H1 (cell line): ENCODE measurements at regions not wholly inside any gene's neighbourhood (a gene's known extent, or its start where the extent isn't known, plus 50 kb on each side); places are given as distances from the start of the nearest gene placed in this dataset.

ENCODE experiments used
- BACH1 ChIP-seq: IDR thresholded peaks from 2 replicates; pipeline ENCODE4 v1.6.1; 2012; ENCODE audit warnings: low read length, improper control_type of control experiment
- GTF2F1 ChIP-seq: IDR thresholded peaks from 2 replicates; pipeline ENCODE4 v1.6.1; 2012; ENCODE audit warnings: low read depth, low read length, improper control_type of control experiment, borderline replicate concordance
- SIN3A ChIP-seq, 2 experiments: IDR thresholded peaks in 1 of 2; conservative IDR thresholded peaks in 1 of 2; 2 replicates each; pipeline ENCODE4 v1.6.1; 2011 to 2012; ENCODE audit warnings: low read length in 2 of 2, improper control_type of control experiment in 1 of 2, low read depth in 1 of 2, mild to moderate bottlenecking in 1 of 2
- SRF ChIP-seq: IDR thresholded peaks from 2 replicates; pipeline ENCODE4 v1.6.1; 2011; ENCODE audit warnings: mild to moderate bottlenecking, low read depth, low read length, moderate library complexity
- TF ChIP-seq, protein P1 (sequence below): fragments of 300-600 bp; sonication (generic); IDR thresholded peaks from 2 replicates; pipeline ENCODE4 v1.7.1; 2012; ENCODE audit warnings: low read length, moderate library complexity, mild to moderate bottlenecking, inconsistent platforms; ENCODE audit not compliant: insufficient replicate concordance

DNA sequence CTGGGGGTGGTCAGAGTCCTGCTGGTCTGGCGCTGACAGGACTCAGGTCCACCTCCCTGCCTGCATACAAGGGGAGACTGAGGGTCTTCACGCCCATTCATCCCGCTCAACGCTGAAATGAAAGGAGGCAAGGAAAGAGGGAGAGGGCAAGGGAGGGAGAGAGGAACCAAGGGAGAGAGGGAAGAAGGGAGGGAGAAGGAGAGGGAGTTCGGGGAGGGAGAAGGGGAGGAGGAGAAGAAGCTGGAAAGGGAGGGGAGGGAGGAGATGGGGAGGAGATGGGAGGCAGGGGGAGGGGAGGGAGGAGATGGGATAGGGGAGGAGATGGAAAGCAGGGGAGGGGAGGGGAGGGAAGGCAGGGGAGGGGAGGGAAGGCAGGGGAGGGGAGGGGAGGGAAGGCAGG, 69.4 kb upstream of the INPP5A start (continued):
- TF ChIP-seq, protein P1, sequence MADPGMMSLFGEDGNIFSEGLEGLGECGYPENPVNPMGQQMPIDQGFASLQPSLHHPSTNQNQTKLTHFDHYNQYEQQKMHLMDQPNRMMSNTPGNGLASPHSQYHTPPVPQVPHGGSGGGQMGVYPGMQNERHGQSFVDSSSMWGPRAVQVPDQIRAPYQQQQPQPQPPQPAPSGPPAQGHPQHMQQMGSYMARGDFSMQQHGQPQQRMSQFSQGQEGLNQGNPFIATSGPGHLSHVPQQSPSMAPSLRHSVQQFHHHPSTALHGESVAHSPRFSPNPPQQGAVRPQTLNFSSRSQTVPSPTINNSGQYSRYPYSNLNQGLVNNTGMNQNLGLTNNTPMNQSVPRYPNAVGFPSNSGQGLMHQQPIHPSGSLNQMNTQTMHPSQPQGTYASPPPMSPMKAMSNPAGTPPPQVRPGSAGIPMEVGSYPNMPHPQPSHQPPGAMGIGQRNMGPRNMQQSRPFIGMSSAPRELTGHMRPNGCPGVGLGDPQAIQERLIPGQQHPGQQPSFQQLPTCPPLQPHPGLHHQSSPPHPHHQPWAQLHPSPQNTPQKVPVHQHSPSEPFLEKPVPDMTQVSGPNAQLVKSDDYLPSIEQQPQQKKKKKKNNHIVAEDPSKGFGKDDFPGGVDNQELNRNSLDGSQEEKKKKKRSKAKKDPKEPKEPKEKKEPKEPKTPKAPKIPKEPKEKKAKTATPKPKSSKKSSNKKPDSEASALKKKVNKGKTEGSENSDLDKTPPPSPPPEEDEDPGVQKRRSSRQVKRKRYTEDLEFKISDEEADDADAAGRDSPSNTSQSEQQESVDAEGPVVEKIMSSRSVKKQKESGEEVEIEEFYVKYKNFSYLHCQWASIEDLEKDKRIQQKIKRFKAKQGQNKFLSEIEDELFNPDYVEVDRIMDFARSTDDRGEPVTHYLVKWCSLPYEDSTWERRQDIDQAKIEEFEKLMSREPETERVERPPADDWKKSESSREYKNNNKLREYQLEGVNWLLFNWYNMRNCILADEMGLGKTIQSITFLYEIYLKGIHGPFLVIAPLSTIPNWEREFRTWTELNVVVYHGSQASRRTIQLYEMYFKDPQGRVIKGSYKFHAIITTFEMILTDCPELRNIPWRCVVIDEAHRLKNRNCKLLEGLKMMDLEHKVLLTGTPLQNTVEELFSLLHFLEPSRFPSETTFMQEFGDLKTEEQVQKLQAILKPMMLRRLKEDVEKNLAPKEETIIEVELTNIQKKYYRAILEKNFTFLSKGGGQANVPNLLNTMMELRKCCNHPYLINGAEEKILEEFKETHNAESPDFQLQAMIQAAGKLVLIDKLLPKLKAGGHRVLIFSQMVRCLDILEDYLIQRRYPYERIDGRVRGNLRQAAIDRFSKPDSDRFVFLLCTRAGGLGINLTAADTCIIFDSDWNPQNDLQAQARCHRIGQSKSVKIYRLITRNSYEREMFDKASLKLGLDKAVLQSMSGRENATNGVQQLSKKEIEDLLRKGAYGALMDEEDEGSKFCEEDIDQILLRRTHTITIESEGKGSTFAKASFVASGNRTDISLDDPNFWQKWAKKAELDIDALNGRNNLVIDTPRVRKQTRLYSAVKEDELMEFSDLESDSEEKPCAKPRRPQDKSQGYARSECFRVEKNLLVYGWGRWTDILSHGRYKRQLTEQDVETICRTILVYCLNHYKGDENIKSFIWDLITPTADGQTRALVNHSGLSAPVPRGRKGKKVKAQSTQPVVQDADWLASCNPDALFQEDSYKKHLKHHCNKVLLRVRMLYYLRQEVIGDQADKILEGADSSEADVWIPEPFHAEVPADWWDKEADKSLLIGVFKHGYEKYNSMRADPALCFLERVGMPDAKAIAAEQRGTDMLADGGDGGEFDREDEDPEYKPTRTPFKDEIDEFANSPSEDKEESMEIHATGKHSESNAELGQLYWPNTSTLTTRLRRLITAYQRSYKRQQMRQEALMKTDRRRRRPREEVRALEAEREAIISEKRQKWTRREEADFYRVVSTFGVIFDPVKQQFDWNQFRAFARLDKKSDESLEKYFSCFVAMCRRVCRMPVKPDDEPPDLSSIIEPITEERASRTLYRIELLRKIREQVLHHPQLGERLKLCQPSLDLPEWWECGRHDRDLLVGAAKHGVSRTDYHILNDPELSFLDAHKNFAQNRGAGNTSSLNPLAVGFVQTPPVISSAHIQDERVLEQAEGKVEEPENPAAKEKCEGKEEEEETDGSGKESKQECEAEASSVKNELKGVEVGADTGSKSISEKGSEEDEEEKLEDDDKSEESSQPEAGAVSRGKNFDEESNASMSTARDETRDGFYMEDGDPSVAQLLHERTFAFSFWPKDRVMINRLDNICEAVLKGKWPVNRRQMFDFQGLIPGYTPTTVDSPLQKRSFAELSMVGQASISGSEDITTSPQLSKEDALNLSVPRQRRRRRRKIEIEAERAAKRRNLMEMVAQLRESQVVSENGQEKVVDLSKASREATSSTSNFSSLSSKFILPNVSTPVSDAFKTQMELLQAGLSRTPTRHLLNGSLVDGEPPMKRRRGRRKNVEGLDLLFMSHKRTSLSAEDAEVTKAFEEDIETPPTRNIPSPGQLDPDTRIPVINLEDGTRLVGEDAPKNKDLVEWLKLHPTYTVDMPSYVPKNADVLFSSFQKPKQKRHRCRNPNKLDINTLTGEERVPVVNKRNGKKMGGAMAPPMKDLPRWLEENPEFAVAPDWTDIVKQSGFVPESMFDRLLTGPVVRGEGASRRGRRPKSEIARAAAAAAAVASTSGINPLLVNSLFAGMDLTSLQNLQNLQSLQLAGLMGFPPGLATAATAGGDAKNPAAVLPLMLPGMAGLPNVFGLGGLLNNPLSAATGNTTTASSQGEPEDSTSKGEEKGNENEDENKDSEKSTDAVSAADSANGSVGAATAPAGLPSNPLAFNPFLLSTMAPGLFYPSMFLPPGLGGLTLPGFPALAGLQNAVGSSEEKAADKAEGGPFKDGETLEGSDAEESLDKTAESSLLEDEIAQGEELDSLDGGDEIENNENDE = no peak
- TF ChIP-seq SIN3A (conservative IDR thresholded peaks at IDR 0.05 in 1 of 2, IDR thresholded peaks at IDR 0.05 in 1 of 2; ENCODE audit: low read depth in 1 of 2, low read length in 2 of 2) (no peak), GTF2F1 (no peak), SRF (no peak), BACH1 (no peak)
